ENCODE measurements at regions not wholly inside any gene's neighbourhood (a gene's known extent, or its start where the extent isn't known, plus 50 kb on each side); places are given as distances from the start of the nearest gene placed in this dataset.

DNA sequence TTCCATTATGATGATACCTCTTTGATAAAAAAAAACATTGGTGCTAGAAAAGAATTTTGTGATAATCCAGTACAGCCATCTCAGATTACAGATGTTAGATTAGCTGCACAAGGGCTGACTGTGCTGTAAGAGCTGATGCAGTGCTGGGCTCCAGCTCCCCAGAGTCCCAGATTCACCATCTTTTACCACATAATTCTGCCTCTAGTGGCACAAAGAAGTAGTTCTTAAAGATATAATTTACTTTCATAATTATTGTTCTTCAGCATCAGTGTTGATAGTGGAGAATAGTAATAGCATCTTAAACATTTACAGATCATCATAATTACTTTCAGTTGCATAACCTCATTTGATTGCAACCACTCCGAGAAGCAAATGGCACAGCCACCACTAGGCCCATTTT lies 262.1 kb downstream of the BRINP2 start:
- no peaks in the 10 kb centered on the region for H3K36me3 ChIP-seq (ENCODE audit: insufficient read depth, low read length)
- DNase-seq (ENCODE audit: low read depth, low spot score): no peak
- no peaks in the 10 kb centered on the region for H3K9me3 ChIP-seq (ENCODE audit: low read depth, low read length)
- H3K4me3 ChIP-seq: no peak overlapping the region
- no peak overlapping the region for H3K9ac ChIP-seq (ENCODE audit: insufficient read length)
- H3K27ac ChIP-seq: no peak overlapping the region
- TF ChIP-seq FOXP2 (optimal IDR thresholded peaks at IDR 0.05; ENCODE audit: control extremely low read depth, extremely low read length, insufficient read depth): no peak
- TF ChIP-seq POLR2AphosphoS5 (IDR thresholded peaks at IDR 0.05; ENCODE audit: borderline replicate concordance, low read depth, low read length): no peak
- TF ChIP-seq EZH2 (IDR thresholded peaks at IDR 0.05): no peak

DNA sequence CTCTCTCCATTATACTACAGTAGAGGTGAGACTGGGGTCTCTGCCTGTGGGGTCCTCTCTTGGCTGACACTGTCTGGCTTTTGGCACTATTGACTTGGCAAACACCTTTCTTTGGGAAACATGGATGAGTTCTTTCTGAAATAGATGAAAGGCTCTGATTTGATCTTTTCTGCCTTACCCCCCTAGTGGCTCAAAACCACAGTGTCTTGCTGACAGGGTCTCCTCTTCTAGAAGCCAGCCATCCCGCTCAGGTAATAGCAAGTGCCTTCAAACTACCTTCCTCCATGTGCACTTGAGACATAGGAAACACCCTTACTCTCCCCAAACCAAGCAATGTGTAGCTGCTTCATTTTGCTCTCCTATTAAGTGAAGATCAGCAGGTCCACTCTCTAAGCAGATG lies 260.4 kb downstream of the BRINP2 start:
- no peak overlapping the region for H3K27ac ChIP-seq
- no peak for TF ChIP-seq POLR2AphosphoS5 (IDR thresholded peaks at IDR 0.05; ENCODE audit: borderline replicate concordance, low read depth, low read length)
- no peak for TF ChIP-seq EZH2 (IDR thresholded peaks at IDR 0.05)
- no peak for TF ChIP-seq FOXP2 (optimal IDR thresholded peaks at IDR 0.05; ENCODE audit: control extremely low read depth, extremely low read length, insufficient read depth)
- H3K9ac ChIP-seq (ENCODE audit: insufficient read length): no peak overlapping the region
- no peaks in the 10 kb centered on the region for H3K36me3 ChIP-seq (ENCODE audit: insufficient read depth, low read length)
- DNase-seq (ENCODE audit: low read depth, low spot score): no peak
- H3K9me3 ChIP-seq (ENCODE audit: low read depth, low read length): no peaks in the 10 kb centered on the region
- no peak overlapping the region for H3K4me3 ChIP-seq

DNA sequence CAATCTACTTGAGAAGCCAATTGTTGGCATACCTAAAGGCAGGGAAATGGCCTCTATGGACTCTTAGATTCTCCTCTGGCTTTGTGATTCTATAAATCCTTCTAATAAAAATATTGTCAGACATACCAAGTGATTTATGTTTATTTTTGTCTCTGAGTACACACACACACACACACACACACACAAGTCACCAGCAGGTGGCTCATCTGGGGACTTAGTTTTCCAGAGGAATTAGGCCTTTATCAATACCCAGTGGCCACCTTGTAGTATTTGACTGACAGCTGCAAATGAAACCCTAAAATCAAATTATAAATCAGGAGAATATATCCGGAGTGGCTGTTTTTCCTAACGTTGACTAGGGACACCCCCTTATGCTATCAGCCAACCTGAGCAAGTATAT lies 258.5 kb downstream of the BRINP2 start:
- TF ChIP-seq POLR2AphosphoS5 (IDR thresholded peaks at IDR 0.05; ENCODE audit: borderline replicate concordance, low read depth, low read length) (no peak), EZH2 (IDR thresholded peaks at IDR 0.05) (no peak), FOXP2 (optimal IDR thresholded peaks at IDR 0.05; ENCODE audit: control extremely low read depth, extremely low read length, insufficient read depth) (no peak)
- H3K36me3 ChIP-seq (ENCODE audit: insufficient read depth, low read length): no peaks in the 10 kb centered on the region
- DNase-seq (ENCODE audit: low read depth, low spot score): no peak
- no peak overlapping the region for H3K9ac ChIP-seq (ENCODE audit: insufficient read length)
- H3K4me3 ChIP-seq: no peak overlapping the region
- no peak overlapping the region for H3K27ac ChIP-seq
- H3K9me3 ChIP-seq (ENCODE audit: low read depth, low read length): no peaks in the 10 kb centered on the region

DNA sequence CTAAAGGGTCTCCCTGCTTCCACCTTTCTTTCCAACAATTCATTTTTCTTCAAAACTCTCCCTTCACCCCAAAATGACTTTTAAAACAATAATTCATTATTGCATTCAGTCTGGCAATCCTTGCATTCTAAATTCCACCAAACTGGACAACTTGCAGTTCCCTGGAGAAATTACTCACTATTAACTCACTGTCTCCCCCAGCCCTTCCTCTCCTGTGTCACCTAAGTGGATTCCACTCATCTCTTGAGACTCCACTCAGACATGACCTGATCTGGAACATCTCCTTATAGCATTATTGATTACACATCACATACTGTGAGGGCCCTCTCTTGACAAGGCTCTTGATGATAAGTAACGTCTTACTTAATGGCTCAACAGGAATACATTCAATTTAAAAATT lies 257.1 kb downstream of the BRINP2 start:
- Histone ChIP-seq H3K9ac (ENCODE audit: insufficient read length) (no peak overlapping the region), H3K9me3 (ENCODE audit: low read depth, low read length) (no peaks in the 10 kb centered on the region), H3K36me3 (ENCODE audit: insufficient read depth, low read length) (no peaks in the 10 kb centered on the region), H3K4me3 (no peak overlapping the region), H3K27ac (no peak overlapping the region)
- no peak for DNase-seq (ENCODE audit: low read depth, low spot score)
- no peak for TF ChIP-seq POLR2AphosphoS5 (IDR thresholded peaks at IDR 0.05; ENCODE audit: borderline replicate concordance, low read depth, low read length)
- TF ChIP-seq EZH2 (IDR thresholded peaks at IDR 0.05): no peak
- TF ChIP-seq FOXP2 (optimal IDR thresholded peaks at IDR 0.05; ENCODE audit: control extremely low read depth, extremely low read length, insufficient read depth): no peak

DNA sequence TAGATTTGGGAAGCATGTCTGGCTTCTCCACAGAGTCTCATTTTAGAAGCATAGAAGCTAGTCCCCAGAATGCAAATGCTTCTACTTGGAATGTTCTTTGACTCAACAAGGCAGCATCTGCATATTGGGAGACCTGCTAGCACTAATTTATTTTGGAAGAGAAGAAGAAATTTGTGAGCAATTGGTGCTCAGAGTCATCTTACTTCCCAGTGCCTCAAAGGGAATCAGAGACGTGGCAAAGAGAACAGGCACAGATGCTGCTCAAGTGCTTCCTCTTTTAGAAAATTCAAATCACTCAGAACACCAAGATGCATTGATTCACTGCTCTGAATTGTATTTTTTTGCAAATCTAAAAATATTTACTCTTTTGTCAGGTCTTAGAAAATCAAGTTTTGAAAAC lies 255.7 kb downstream of the BRINP2 start:
- H3K9me3 ChIP-seq (ENCODE audit: low read depth, low read length): no peaks in the 10 kb centered on the region
- TF ChIP-seq POLR2AphosphoS5 (IDR thresholded peaks at IDR 0.05; ENCODE audit: borderline replicate concordance, low read depth, low read length): no peak
- no peak for TF ChIP-seq FOXP2 (optimal IDR thresholded peaks at IDR 0.05; ENCODE audit: control extremely low read depth, extremely low read length, insufficient read depth)
- TF ChIP-seq EZH2 (IDR thresholded peaks at IDR 0.05): no peak

DNA sequence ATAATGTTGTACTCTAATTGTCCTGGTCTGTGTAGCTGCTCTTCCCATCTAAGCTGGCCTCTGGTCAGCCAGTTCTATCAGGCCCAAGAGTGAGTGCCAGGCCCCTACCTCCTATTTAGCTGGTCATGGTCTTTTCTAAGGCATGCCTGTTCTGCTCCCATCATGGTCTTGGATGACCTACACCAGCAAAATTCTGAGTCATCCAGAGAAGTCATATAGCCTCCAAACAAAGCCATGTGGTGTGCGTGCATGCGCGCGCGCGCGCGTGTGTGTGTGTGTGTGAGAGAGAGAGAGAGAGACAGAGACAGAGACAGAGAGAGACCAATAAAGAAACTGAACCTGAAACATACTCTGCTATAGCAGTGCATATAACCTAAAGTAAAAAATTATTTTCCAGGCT lies 254.4 kb downstream of the BRINP2 start:
- TF ChIP-seq POLR2AphosphoS5 (IDR thresholded peaks at IDR 0.05; ENCODE audit: borderline replicate concordance, low read depth, low read length): no peak
- TF ChIP-seq FOXP2 (optimal IDR thresholded peaks at IDR 0.05; ENCODE audit: control extremely low read depth, extremely low read length, insufficient read depth): no peak
- no peak for TF ChIP-seq EZH2 (IDR thresholded peaks at IDR 0.05)
- H3K9me3 ChIP-seq (ENCODE audit: low read depth, low read length): no peaks in the 10 kb centered on the region
- H3K36me3 ChIP-seq (ENCODE audit: insufficient read depth, low read length): no peaks in the 10 kb centered on the region
- H3K27ac ChIP-seq: no peak overlapping the region
- DNase-seq (ENCODE audit: low read depth, low spot score): no peak
- H3K9ac ChIP-seq (ENCODE audit: insufficient read length): no peak overlapping the region
- no peak overlapping the region for H3K4me3 ChIP-seq

More for the DNA sequence above, 255.7 kb downstream of the BRINP2 start:
- Histone ChIP-seq H3K27ac (no peak overlapping the region), H3K4me3 (no peak overlapping the region), H3K36me3 (ENCODE audit: insufficient read depth, low read length) (no peaks in the 10 kb centered on the region), H3K9ac (ENCODE audit: insufficient read length) (no peak overlapping the region)
- DNase-seq (ENCODE audit: low read depth, low spot score): no peak

DNA sequence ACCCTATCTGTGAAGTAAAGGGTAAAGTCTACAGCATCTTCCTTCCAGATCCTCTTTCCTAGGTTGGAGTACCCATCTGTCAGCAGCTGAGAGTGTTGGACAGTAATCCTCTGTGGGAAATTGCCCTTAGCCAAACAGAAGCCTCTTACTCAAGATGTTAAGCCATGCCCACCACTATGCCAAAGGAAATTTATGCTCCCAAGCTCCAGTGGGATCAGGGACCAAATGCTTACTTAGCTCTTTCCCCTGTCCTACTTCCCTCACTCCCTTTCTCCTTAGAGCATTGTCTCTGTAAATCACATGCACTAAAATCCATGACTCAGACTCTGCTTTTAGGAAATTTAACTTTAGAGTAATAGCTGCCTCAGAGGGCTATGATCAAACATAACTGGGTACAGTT lies 254.0 kb downstream of the BRINP2 start:
- no peak overlapping the region for H3K27ac ChIP-seq
- DNase-seq (ENCODE audit: low read depth, low spot score): no peak
- H3K36me3 ChIP-seq (ENCODE audit: insufficient read depth, low read length): no peaks in the 10 kb centered on the region
- no peak overlapping the region for H3K9ac ChIP-seq (ENCODE audit: insufficient read length)
- H3K9me3 ChIP-seq (ENCODE audit: low read depth, low read length): no peaks in the 10 kb centered on the region
- TF ChIP-seq EZH2 (IDR thresholded peaks at IDR 0.05) (no peak), POLR2AphosphoS5 (IDR thresholded peaks at IDR 0.05; ENCODE audit: borderline replicate concordance, low read depth, low read length) (no peak), FOXP2 (optimal IDR thresholded peaks at IDR 0.05; ENCODE audit: control extremely low read depth, extremely low read length, insufficient read depth) (no peak)
- H3K4me3 ChIP-seq: no peak overlapping the region

DNA sequence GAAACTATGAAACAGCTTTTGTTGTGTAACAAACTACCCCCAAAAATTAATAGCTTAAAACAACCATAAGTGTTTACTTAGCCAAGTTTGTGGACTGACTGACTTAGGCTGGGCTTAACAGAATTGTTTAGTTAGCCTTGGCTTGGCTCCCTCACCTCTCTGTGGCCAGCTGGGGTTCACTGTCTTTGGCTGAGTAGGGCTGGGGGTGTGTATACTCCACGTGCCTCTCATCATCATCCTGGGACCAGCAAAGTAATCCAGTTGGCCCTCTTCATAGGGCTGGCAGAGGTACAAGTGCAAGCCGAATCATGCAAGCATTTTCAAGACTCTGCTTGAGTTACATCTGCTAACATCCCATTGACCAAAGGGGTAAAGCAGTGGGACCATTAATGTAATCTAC lies 252.3 kb downstream of the BRINP2 start:
- Histone ChIP-seq H3K9me3 (ENCODE audit: low read depth, low read length) (no peaks in the 10 kb centered on the region), H3K36me3 (ENCODE audit: insufficient read depth, low read length) (no peaks in the 10 kb centered on the region), H3K9ac (ENCODE audit: insufficient read length) (no peak overlapping the region), H3K4me3 (no peak overlapping the region), H3K27ac (no peak overlapping the region)
- TF ChIP-seq EZH2 (IDR thresholded peaks at IDR 0.05) (no peak), FOXP2 (optimal IDR thresholded peaks at IDR 0.05; ENCODE audit: control extremely low read depth, extremely low read length, insufficient read depth) (no peak), POLR2AphosphoS5 (IDR thresholded peaks at IDR 0.05; ENCODE audit: borderline replicate concordance, low read depth, low read length) (no peak)
- no peak for DNase-seq (ENCODE audit: low read depth, low spot score)

DNA sequence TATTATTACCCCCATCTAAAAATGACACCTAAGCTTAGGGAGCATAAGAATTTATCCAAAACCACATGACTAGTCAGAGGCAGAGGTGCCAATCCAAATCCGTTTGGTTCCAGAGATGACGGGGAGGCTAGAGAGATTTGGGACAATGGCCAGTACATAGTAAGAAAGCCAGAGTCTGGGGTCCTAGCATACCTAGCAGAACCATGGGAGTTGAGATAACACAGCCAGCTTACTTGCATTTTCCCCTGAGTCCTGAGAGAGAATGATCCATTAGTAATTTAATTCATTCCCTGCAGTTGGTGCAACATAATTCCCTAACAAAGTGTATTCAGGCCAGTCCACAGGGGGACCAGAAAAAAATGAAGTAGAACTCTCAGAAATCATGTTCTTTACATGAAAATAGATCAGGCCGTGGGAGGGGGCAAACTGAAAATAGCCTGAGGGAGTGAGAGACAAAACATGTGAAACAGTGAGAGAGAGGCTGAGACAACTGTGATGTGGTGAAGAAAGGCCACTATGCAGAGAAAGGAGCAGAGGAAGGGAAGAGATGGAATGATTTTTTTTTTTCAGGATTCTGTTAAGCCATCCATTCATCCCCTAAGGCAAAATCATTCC lies 243.3 kb downstream of the BRINP2 start:
- DNase-seq (ENCODE audit: low read depth, low spot score): no peak
- no peak overlapping the region for H3K9ac ChIP-seq (ENCODE audit: insufficient read length)
- H3K4me3 ChIP-seq: no peak overlapping the region
- H3K27ac ChIP-seq: no peak overlapping the region
- no peaks in the 10 kb centered on the region for H3K36me3 ChIP-seq (ENCODE audit: insufficient read depth, low read length)
- H3K9me3 ChIP-seq (ENCODE audit: low read depth, low read length): no peaks in the 10 kb centered on the region
- TF ChIP-seq POLR2AphosphoS5 (IDR thresholded peaks at IDR 0.05; ENCODE audit: borderline replicate concordance, low read depth, low read length): no peak
- TF ChIP-seq FOXP2 (optimal IDR thresholded peaks at IDR 0.05; ENCODE audit: control extremely low read depth, extremely low read length, insufficient read depth): no peak
- TF ChIP-seq EZH2 (IDR thresholded peaks at IDR 0.05): no peak

Measured in SK-N-MC (cell line).